ENCODE measurements at regions not wholly inside any gene's neighbourhood (a gene's known extent, or its start where the extent isn't known, plus 50 kb on each side); places are given as distances from the start of the nearest gene placed in this dataset.

GRCh38 chr20:9919271-9920014 lies 80.6 kb upstream of the PAK5 start:
- DNase-seq: no peak

GRCh38 chr20:9918348-9918747 lies 79.5 kb upstream of the PAK5 start:
- DNase-seq: no peak

- DNase-seq: no peak
These were observed 77.9 kb upstream of the PAK5 start for GRCh38 chr20:9916761-9917160.

GRCh38 chr20:9912858-9913434 lies 74.1 kb upstream of the PAK5 start:
- DNase-seq: peak; percentile 30 to 44

GRCh38 chr20:9912290-9912689 lies 73.4 kb upstream of the PAK5 start:
- no peak for DNase-seq

GRCh38 chr20:9911519-9911918 lies 72.6 kb upstream of the PAK5 start:
- DNase-seq: no peak

- no peak for DNase-seq
These were observed 70.3 kb upstream of the PAK5 start for GRCh38 chr20:9909167-9909566.

GRCh38 chr20:9903048-9903655 lies 64.3 kb upstream of the PAK5 start:
- DNase-seq: no peak

GRCh38 chr20:9889270-9889981 lies 50.5 kb upstream of the PAK5 start:
- DNase-seq: no peak

All from activated T-cell treated with anti-CD3 and anti-CD28 coated beads, Interleukin-2, amount 50 U/mL, for 48 hours (primary cell).